ENCODE measurements at regions not wholly inside any gene's neighbourhood (a gene's known extent, or its start where the extent isn't known, plus 50 kb on each side); places are given as distances from the start of the nearest gene placed in this dataset.

DNA sequence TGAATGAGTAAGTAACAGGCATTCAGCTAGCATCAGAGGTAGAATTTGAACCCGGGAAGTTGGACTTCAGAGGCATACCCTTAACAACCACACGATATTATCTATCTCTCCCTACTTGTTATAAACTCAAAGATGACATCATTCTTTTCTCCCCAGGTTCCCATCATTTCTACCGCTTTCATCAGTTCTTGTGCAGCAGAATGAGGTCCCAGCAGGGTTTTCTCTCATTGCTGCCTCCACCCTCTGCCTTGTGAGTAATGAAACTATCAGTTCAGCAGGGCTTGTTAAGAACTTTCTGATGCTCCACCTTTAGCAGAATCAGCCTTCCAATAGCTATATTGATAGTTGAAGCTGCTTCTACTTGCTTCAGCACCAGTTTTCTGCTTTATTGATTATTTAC is 487.5 kb upstream of the KCNMB2 start:
- DNase-seq (ENCODE audit: low spot score) = no peak

- no peak for DNase-seq (ENCODE audit: low spot score)
Observed at GRCh38 chr3:178054471-178054870, 481.8 kb upstream of the KCNMB2 start.

DNA sequence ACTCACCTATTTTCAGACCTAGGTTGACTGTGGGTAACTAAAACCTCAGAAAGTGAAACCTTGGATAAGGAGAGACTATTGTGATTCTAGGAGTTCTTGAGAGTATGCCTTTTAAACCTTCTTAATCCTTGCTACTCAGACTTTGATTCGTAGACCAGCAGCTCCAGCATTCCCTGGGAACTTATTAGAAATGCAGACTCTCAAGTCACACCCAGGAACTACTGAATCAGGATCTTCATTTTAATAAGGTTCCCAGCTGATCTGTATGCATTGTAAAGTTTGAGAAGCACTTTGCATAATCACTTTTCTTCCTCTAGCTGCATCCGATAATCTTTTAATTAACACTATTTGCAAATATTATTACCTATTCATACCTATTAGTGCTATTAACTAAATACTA is 480.3 kb upstream of the KCNMB2 start:
- DNase-seq (ENCODE audit: low spot score) = no peak

DNA sequence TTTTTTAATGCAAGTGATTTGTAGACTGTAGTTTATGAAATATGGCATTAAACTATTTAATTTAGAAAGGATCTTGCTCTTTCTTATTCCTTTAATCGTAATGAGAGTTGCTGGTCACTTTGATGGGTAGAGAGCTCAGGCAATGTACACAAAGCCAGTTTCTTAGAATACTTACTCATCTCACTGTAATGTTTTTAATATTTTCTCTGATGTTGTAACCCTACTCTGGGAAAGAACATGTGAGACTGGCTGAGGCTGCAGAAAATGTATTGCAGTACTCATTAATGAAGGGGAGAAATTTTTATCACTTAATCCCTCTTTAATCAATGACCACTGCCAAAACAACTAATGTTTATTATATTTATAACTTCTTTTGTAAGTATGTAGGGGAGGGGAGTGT is 479.4 kb upstream of the KCNMB2 start:
- DNase-seq (ENCODE audit: low spot score) = no peak

GRCh38 chr3:178058629-178059028 is 477.6 kb upstream of the KCNMB2 start:
- DNase-seq (ENCODE audit: low spot score) = no peak

DNA sequence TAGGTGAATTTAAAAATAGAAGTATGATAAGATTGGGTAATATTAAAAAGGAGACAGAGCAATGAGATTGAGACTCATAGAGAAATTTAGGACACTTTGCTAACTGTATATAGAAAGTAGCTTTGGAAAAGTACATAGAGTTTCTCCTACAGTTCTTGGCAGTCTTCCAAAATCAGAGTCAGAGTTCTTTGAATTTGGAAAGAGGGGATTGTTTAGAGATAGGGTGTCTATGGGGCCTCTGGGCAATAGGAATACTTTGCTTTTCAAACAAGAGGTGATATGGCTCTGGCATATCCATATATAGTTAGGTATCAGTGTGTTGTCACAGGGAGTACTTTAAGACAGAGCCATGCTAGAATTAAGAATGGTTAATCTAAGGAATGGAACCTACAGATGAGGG is 477.1 kb upstream of the KCNMB2 start:
- DNase-seq (ENCODE audit: low spot score) = no peak

DNA sequence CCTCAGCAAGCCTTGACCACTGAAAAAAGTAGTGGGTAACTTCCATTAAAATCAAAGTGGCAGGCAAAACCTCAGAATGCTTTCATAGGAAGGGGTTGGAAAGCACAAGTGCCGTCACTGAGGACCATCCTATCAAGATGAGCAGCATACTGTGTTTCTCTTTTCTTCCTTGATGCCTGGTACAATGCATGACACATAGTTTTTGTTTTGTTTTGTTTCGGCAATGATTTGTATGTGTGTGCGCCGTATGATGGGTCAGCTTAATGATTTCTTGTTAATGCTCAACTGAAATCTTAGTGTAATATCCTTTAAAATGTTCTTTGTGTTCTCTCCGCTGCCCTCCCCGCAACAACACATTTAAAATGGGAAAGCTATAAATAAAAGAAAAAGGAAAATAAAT is 476.4 kb upstream of the KCNMB2 start:
- peak; percentile 36 for DNase-seq (ENCODE audit: low spot score)

- no peak for DNase-seq (ENCODE audit: low spot score)
Observed at GRCh38 chr3:178060407-178060806, 475.8 kb upstream of the KCNMB2 start.

DNA sequence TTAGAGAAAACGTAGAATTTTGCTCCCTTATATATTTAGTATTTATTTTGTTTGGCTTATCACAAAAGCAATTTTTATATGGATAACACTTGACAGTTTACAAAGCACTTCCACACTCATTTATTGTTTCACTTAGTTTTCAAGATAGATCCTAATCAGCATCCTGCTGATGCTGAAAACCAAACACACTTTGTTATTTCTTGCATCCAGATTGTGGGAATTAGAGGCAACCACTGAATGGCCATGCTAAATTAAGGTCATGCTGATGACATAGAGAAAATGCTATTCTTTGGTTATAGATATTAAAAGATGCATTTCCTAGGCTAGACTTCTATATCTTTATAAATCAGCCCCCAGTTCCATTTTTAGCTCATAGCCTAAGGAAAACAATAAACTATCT is 474.1 kb upstream of the KCNMB2 start:
- no peak for DNase-seq (ENCODE audit: low spot score)

GRCh38 chr3:178063461-178063860 is 472.8 kb upstream of the KCNMB2 start:
- DNase-seq (ENCODE audit: low spot score) = no peak

- DNase-seq (ENCODE audit: low spot score) = no peak
Observed at GRCh38 chr3:178067721-178068120, 468.5 kb upstream of the KCNMB2 start.

DNA sequence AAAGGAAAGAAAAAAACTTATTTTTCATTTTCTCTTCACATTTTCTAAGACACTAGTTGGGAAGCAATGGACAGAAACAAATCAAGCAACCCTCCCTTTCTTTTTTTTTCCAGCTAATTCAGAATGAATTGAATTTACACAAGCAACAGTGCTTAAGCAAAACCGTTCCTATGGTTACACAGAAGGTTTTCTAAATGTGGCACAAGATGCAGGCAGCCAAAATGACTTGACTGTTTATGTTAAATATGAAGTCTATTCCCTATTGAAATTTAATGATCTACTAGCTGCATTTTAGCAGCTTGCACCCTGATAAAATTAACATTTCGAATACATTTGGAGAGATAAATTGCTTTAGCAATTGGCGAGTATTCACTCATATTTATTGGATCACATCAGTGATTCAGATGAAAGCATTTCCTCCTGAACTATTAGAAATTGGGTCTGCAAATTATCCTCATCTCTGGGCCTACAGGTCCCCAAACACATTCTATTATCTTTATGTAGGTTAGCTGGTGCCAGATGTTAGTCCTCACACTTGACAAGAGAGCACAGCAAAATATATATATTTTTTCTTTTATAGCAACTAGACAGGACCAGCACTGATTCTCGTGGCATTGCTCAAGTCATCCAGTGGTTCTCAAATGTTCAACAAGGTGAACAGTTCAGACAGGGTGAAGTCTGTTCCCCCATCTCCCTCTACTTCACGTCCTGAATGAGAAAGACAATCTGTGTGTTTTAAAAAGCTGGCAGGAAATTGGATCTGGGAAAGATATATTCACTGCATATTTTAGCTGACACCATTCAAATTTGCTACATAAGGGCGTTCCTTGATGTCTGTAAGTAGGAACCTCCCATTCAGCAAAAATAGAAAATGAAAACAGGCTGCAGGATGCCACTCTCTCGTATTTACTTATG is 463.6 kb upstream of the KCNMB2 start:
- DNase-seq (ENCODE audit: low spot score) = no peak

DNA sequence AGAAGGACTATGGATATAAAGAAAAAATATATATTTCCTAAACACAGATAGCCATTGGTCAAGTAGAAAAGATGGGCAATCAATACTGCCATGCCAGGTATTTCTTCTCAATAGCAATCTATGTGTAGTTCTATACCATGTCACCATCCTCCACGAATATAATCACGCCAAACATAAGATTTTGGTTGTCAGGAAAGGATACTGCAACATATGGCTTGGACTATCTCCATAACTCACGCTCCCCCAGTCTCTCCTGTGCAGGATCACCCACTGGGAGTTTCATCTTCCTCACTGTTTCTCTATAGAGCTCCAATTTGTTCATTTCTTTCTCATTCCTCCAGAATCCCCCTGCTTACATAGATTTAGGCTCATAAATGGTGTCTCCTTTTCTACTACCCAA is 462.9 kb upstream of the KCNMB2 start:
- DNase-seq (ENCODE audit: low spot score) = no peak

- no peak for DNase-seq (ENCODE audit: low spot score)
Observed at GRCh38 chr3:178075344-178075743, 460.9 kb upstream of the KCNMB2 start.

GRCh38 chr3:178078953-178079352 is 457.3 kb upstream of the KCNMB2 start:
- DNase-seq (ENCODE audit: low spot score) = no peak

DNA sequence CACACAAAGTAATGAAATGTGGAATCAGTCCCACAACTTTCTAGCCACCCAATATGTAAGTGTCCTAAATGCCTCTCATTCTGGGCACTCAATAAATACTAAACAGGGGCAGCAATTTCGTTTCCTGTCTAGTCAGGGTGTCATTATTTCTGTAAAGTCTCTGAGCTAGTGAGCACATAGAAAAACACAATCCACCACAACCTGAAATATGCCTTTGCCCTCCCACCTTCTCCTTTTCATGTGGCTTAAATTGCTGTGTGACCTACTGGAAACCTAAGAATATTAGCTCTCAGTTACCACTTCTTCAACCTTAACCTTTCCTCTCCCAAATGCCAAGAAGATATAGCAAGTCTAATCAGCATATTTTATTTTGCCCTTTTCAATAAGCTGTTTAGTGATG is 456.3 kb upstream of the KCNMB2 start:
- no peak for DNase-seq (ENCODE audit: low spot score)

- DNase-seq (ENCODE audit: low spot score) = no peak
Observed at GRCh38 chr3:178082326-178082906, 453.8 kb upstream of the KCNMB2 start.

DNA sequence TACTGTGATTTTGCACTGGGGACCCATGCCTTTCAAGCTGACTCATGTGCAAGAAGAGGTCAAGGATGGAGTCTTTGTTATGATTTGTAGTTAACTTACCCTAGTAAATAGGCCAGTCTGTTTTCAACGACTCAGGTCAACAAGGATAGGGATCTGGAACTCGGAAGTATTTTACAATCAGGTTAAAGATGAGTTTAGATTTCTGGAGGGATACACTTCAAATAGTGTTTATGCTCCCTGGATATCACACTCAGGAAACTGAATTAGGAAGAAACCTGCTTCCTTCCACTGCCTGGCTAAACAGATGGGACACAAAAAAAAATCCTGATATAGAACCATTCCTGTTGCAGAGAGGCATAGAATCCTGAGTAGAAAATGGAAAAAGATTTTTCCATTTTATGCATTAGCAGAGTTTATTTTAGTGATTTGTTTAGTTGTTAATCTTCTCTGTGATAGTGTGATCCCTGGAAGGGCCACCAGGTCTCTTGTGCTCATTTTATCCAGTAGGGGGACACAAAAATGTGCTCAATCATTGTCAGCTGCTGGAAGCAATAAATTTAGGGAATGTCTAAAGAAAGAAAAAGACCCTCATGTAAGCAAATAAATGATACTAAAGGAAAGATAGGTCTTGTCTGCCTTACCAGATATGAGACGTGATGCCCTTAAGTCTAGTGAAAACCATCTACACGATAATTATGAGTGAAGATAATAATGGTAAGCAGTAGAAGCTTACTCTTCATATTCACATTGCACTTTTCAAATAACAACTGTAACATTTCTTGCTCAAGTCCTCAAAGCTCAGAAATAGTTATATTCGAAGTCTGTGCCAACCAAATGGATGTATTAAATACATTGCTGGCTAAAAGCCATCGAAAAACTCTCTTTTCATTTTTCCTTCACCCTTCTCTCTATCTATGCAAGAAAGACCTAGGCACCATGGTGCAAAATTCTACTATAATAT is 452.1 kb upstream of the KCNMB2 start:
- DNase-seq (ENCODE audit: low spot score) = peak; percentile 31

GRCh38 chr3:178084938-178085816 is 451.1 kb upstream of the KCNMB2 start:
- peak; percentile 89 for DNase-seq (ENCODE audit: low spot score)

DNA sequence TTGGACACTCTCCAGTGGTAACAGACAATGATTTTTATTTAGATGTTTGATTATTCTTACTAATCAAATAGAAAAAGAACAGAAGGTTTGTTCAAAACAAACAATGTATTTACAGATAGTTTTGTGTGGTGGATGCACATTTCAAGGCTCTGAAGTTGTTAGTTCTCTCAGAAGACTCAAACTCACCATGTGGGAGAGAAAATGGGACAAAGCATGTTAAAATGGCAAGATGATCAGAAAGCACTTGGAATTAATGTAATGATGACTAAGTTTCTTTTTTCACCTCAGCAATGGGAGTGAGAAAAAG is 450.5 kb upstream of the KCNMB2 start:
- DNase-seq (ENCODE audit: low spot score) = no peak

DNA sequence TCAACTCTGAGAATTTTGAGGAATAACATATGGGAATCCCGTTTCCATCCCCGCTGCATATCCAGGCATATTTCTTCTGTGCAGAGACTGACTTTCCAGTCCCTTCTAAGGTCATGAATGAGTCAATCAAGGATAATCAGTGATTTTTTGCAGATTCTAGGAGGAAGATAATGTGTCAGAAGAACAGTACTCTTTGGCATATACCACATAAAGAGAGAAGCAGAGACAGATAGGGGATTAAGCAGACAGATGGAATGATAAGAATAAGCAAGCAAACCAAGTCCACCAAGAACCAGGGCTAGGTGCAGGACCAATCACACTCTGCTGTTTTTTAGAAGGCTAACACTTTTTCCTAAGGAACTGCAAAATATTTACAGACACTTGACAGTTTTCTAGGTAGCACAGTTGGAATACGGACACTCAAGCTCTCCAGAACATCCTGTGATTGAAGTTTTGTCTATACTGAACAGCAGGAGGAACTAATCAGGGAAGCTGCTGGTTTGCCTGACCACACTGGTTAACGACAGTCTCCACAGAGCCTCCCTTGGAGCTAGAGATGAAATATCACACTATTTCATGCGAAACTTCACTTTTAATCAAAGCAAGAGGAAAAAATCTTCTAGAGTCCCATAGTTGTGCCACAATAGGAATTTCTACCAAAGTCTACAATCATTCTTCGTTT is 450.0 kb upstream of the KCNMB2 start:
- no peak for DNase-seq (ENCODE audit: low spot score)
